ENCODE measurements at regions not wholly inside any gene's neighbourhood (a gene's known extent, or its start where the extent isn't known, plus 50 kb on each side); places are given as distances from the start of the nearest gene placed in this dataset.

- ChIA-PET CTCF (no interaction called here), RAD21 (ENCODE audit: low non-redundant PET in 1 of 2, low total read pairs in 2 of 2, uncharacterized antibody in 2 of 2, unreplicated experiment in 2 of 2) (no interaction called here), POLR2A (no interaction called here)
- H3K9me3 ChIP-seq (ENCODE audit: control insufficient read depth in 1 of 2, insufficient read depth in 1 of 2, low read depth in 1 of 2, low read length in 2 of 2) = peaks cover 6 to 32% of the 10 kb centered on the region in 2 experiments; a peak in 2 of 4 replicates
- H3K4me3 ChIP-seq (replicated peaks in 1 of 2; ENCODE audit: low read depth in 1 of 2, low read length in 2 of 2) = no peak overlapping the region
- no peaks in the 10 kb centered on the region for H3K27me3 ChIP-seq (ENCODE audit: insufficient read depth, low read length)
- no peak for TF ChIP-seq RAD21 (IDR thresholded peaks at IDR 0.05; ENCODE audit: low read depth)
- TF ChIP-seq FOSL1 (IDR thresholded peaks at IDR 0.05; ENCODE audit: low read depth) = no peak
- no peak for TF ChIP-seq ATF3 (IDR thresholded peaks at IDR 0.05)
- TF ChIP-seq YY1 (IDR thresholded peaks at IDR 0.05; ENCODE audit: extremely low read depth, insufficient replicate concordance, low read depth, low read length) = no peak
- no peak for TF ChIP-seq ZNF274 (IDR thresholded peaks at IDR 0.05; ENCODE audit: low read depth, low read length)
- TF ChIP-seq CEBPB (IDR thresholded peaks at IDR 0.05; ENCODE audit: low read depth) = no peak
- no peak for TF ChIP-seq SIN3A (IDR thresholded peaks at IDR 0.05; ENCODE audit: low read depth)
- no peak for TF ChIP-seq SP1 (IDR thresholded peaks at IDR 0.05; ENCODE audit: low read depth)
- no peak for TF ChIP-seq SRF (IDR thresholded peaks at IDR 0.05; ENCODE audit: low read depth)
- TF ChIP-seq ZBTB33 (IDR thresholded peaks at IDR 0.05; ENCODE audit: extremely low read depth, insufficient replicate concordance, low read length) = no peak
- TF ChIP-seq ELF1 (IDR thresholded peaks at IDR 0.05; ENCODE audit: borderline replicate concordance, low read depth) = no peak
- TF ChIP-seq EZH2 (IDR thresholded peaks at IDR 0.05) = no peak
- no peak for TF ChIP-seq EZH2phosphoT487 (IDR thresholded peaks at IDR 0.05; ENCODE audit: borderline replicate concordance)
- no peak for TF ChIP-seq EGR1 (IDR thresholded peaks at IDR 0.05; ENCODE audit: low read depth)
- TF ChIP-seq CTCF (IDR thresholded peaks at IDR 0.05 in 2 of 3, conservative IDR thresholded peaks at IDR 0.05 in 1 of 3; ENCODE audit: borderline replicate concordance in 1 of 3, insufficient read depth in 1 of 3, low read depth in 2 of 3, low read length in 2 of 3) = no peak
- TF ChIP-seq MAX (IDR thresholded peaks at IDR 0.05) = no peak
- H3K4me1 ChIP-seq (ENCODE audit: control insufficient read depth in 1 of 2, insufficient read depth in 2 of 2, low read length in 2 of 2) = no peaks in the 10 kb centered on the region
- H3K79me2 ChIP-seq (ENCODE audit: insufficient read depth, low read length) = no peaks in the 10 kb centered on the region
- ATAC-seq = no peak
- no peak overlapping the region for H3K9ac ChIP-seq (ENCODE audit: low read length)
- intact Hi-C loops (cut with micrococcal nuclease) = no loop called here
- H3K4me2 ChIP-seq (ENCODE audit: low read length) = no peak overlapping the region
- no peaks in the 10 kb centered on the region for H4K20me1 ChIP-seq (ENCODE audit: insufficient read depth)
- no TSS peak for BruUV-seq (replicated peaks)
- DNase-seq (ENCODE audit: low read depth, low spot score) = no peak
- H2AFZ ChIP-seq (ENCODE audit: low read depth, low read length, poor library complexity, severe bottlenecking) = no peak overlapping the region
- H3K36me3 ChIP-seq (ENCODE audit: control insufficient read depth in 1 of 2, insufficient read depth in 2 of 2, low read length in 2 of 2) = no peaks in the 10 kb centered on the region
- no peak overlapping the region for H3K27ac ChIP-seq (ENCODE audit: low read depth, low read length)
- H3K9me2 ChIP-seq (ENCODE audit: insufficient read depth) = no peaks in the 10 kb centered on the region
These were observed 954.7 kb upstream of the GHITM start for GRCh38 chr10:83184641-83185040.

Data from HCT116 (cell line).